ENCODE measurements at regions not wholly inside any gene's neighbourhood (a gene's known extent, or its start where the extent isn't known, plus 50 kb on each side); places are given as distances from the start of the nearest gene placed in this dataset.
"Not testable (repeated sequence)": the region's sequence is repeated elsewhere in the genome, so short reads cannot be mapped to it uniquely, and the experiment has no call there.

DNA sequence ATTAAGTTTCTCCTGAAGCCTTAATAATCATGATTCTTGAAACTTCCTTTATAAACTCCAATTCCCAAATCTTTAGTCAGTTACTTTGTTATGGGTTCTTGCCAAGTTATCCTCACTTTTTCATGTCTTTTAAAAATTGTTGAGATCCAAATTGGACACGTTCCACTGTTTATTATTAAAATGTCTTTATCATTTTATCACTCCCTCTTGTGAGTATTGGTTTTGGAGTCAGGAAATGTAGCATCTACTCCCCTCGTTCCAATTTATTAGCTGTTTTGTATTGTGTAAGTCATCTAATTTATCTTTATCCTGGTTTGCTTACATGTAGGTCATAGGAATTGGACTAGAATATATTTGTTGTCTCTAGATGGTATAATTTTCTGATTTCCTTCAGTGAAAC, 213.1 kb upstream of the SLC39A10 start:
- no peak overlapping the region for H3K4me3 ChIP-seq (ENCODE audit: low read depth, low read length)
- TF ChIP-seq, protein P1, sequence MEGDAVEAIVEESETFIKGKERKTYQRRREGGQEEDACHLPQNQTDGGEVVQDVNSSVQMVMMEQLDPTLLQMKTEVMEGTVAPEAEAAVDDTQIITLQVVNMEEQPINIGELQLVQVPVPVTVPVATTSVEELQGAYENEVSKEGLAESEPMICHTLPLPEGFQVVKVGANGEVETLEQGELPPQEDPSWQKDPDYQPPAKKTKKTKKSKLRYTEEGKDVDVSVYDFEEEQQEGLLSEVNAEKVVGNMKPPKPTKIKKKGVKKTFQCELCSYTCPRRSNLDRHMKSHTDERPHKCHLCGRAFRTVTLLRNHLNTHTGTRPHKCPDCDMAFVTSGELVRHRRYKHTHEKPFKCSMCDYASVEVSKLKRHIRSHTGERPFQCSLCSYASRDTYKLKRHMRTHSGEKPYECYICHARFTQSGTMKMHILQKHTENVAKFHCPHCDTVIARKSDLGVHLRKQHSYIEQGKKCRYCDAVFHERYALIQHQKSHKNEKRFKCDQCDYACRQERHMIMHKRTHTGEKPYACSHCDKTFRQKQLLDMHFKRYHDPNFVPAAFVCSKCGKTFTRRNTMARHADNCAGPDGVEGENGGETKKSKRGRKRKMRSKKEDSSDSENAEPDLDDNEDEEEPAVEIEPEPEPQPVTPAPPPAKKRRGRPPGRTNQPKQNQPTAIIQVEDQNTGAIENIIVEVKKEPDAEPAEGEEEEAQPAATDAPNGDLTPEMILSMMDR (IDR thresholded peaks at IDR 0.05; ENCODE audit: insufficient read depth, low read depth, low read length): no peak
- no peak for DNase-seq (ENCODE audit: low read depth)

DNA sequence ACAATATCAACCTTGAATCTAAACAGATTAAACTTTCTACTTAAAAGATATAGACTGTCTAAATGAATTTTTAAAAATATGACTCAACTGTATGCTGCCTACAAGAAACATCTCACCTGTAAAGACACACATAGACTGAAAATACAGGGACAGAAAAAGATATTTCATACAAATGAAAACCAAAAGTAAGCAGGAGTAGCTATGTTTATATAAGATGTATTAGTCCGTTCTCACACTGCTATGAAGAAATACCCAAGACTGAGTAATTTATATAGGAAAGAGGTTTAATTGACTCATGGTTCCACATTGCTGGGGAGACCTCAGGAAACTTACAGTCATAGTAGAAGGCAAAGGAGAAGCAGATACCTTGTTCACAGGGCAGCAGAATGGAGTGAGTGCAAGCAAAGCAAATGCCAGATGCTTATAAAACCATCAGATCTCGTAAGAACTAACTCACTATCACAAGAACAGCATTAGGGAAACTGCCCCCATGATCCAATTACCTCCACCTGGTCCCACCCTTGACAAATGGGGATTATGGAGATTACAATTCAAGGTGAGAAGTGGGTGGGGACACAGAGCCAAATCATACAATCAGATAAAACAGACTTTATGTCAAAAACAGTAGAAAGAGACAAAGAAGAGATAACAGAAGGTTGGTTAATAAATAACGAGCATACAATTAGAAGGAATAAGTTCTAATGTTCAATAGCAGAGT, 214.4 kb upstream of the SLC39A10 start:
- no peak for DNase-seq (ENCODE audit: low read depth)
- H3K4me3 ChIP-seq (ENCODE audit: low read depth, low read length): no peak overlapping the region
- TF ChIP-seq, protein P1 (IDR thresholded peaks at IDR 0.05; ENCODE audit: insufficient read depth, low read depth, low read length): no peak

DNA sequence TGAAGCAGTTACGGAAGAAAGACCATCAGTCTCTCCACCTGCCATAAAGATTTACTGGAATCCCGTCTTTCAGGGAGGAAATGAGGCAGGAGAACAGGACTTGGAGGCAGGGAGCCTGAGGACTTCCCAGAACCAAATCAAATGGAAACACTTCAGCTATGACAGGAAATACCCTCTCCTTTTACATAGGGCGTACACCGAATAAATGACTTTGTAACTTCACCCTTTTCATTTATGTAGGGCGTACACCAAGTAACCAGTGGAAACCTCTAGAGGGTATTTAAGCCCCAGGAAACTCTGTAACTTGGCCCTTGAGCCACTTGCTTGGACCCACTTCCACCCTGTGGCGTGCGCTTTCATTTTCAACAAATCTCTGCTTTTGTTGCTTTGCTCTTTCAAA, 218.3 kb upstream of the SLC39A10 start:
- H3K4me3 ChIP-seq (ENCODE audit: low read depth, low read length): no peak overlapping the region
- DNase-seq (ENCODE audit: low read depth): no peak
- TF ChIP-seq, protein P1 (IDR thresholded peaks at IDR 0.05; ENCODE audit: insufficient read depth, low read depth, low read length): no peak

DNA sequence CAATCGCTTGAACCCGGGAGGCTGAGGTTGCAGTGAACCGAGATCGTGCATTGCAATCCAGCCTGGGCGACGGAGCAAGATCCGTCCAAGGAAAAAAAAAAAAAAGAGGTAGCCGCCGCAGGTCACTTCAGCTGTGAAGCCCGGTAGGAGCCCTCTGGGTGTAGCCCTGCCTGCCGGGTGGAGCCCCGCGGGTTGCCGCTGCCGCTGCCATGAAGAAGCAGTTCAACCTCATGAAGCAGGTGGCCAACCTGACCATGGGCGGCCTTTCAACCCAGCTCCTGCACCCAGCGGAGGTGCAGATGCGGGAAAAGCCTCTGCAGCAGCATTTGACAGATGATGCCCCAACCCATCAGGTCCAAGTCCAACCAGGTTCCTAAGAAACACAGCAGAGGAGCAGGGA, 219.5 kb upstream of the SLC39A10 start:
- no peak overlapping the region for H3K4me3 ChIP-seq (ENCODE audit: low read depth, low read length)
- no peak for DNase-seq (ENCODE audit: low read depth)
- TF ChIP-seq, protein P1 (IDR thresholded peaks at IDR 0.05; ENCODE audit: insufficient read depth, low read depth, low read length): no peak

DNA sequence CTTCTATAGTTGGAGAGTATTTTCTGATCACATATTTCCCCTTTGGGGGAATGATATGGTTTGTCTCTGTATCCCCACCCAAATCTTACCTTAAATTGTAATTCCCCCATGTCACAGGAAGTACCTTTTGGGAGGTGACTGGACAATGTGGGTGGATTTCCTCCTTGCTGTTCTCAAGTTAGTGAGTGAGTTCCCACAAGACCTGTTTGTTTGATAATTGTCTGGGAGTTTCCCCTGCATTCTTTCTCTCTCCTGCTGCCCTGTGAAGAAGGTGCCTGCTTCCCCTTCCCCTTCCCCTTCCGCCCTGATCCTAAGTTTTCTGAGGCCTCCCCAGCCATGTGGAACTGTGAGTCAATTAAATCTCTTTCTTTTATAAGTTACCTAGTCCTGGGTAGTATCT, 222.7 kb upstream of the SLC39A10 start:
- TF ChIP-seq, protein P1 (IDR thresholded peaks at IDR 0.05; ENCODE audit: insufficient read depth, low read depth, low read length): no peak
- DNase-seq (ENCODE audit: low read depth): no peak
- H3K4me3 ChIP-seq (ENCODE audit: low read depth, low read length): no peak overlapping the region

DNA sequence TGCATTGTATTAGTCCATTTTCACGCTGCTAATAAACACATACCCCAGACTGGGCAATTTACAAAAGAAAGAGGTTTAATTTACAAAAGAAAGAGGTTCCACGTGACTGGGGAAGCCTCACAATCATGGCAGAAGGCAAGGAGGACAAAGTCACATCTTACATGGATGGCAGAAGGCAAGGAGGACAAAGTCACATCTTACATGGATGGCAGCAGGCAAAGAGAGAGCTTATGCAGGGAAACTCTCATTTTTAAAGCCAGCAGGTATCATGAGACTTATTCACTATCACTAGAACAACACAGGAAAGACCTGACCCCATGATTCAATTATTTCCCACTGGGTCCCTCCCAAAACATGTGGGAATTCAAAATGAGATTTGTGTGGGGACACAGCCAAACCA, 223.3 kb upstream of the SLC39A10 start:
- not testable (repeated sequence) for DNase-seq (ENCODE audit: low read depth); H3K4me3 ChIP-seq (ENCODE audit: low read depth, low read length)

DNA sequence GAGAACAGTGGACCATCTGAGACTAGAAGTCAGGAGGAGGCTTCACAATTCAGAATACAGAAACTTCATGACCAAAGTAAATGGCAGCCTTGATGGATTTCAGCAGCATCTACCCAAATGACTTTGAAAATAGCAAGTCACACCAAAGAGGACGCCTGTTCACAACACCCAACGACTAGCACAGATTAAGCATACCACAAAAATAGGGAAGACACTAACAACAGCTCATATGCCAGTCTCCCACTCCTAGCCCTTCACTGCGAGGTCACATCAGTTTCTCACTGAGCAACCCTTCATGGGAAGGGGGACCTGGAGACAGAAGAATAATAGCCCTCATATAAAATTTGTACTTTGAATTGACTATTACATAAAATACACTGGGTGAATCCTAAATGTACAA, 228.4 kb upstream of the SLC39A10 start:
- no peak overlapping the region for H3K4me3 ChIP-seq (ENCODE audit: low read depth, low read length)
- TF ChIP-seq, protein P1 (IDR thresholded peaks at IDR 0.05; ENCODE audit: insufficient read depth, low read depth, low read length): no peak
- DNase-seq (ENCODE audit: low read depth): no peak

Data from fibroblast of villous mesenchyme (primary cell).